Muscle of back (tissue), 3 donors: ENCODE measurements at regions not wholly inside any gene's neighbourhood (a gene's known extent, or its start where the extent isn't known, plus 50 kb on each side); places are given as distances from the start of the nearest gene placed in this dataset.
"Not testable (repeated sequence)": the region's sequence is repeated elsewhere in the genome, so short reads cannot be mapped to it uniquely, and the experiment has no call there.

Experiments used
- DNase-seq, 3 donors: peaks; one replicate each; pipeline versions ENCODE4 v3.0.0 to v3.0.0-alpha.2; 2013

GRCh38 chr4:67332627-67333026 is 212.7 kb downstream of the CENPC start:
- DNase-seq: no peak

GRCh38 chr4:67328393-67328792 is 216.9 kb downstream of the CENPC start:
- DNase-seq: no peak

GRCh38 chr4:67328018-67328278 is 217.4 kb downstream of the CENPC start:
- DNase-seq: no peak

- peak; percentile 51 to 67 (median 53) for DNase-seq
These were observed 217.9 kb downstream of the CENPC start for GRCh38 chr4:67327245-67328017.

DNA sequence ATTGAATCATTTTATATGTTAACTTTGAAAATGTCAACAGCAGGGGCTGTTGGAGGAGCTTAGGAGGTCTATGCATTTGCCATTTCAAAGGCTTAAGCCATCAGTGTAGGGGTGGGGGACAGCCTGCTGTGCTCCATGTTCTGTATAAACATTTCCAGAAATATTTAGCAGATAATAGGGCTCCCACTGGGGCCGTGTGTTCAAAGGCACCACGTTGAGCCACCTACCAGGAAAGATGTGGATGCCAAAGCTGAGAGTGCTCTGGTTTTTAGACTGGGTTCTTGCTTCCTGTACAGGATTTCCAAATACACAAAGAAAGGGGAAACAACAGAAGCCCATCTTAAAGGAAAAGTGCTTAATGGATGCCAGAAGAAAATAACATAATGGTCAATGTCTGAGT is 219.5 kb downstream of the CENPC start:
- DNase-seq: no peak

- no peak for DNase-seq
These were observed 224.7 kb downstream of the CENPC start for GRCh38 chr4:67320645-67321044.

DNA sequence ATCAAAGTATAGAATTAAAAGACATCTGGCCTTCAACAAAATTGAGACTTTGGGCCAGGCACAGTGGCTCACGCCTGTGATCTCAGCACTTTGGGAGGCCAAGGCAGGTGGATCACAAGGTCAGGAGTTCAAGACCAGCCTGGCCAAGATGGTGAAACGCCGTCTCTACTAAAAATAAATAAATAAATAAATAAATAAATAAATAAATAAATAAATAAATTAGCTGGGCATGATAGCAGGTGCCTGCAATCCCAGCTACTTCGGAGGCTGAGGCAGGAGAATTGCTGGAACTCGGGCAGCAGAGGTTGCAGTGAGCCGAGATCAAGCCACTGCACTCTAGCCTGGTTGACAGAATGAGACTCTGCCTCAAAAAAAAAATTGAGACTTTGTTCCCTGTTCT is 225.7 kb downstream of the CENPC start:
- not testable (repeated sequence) for DNase-seq

GRCh38 chr4:67300497-67301185 is 244.7 kb downstream of the CENPC start:
- DNase-seq: not testable (repeated sequence)

DNA sequence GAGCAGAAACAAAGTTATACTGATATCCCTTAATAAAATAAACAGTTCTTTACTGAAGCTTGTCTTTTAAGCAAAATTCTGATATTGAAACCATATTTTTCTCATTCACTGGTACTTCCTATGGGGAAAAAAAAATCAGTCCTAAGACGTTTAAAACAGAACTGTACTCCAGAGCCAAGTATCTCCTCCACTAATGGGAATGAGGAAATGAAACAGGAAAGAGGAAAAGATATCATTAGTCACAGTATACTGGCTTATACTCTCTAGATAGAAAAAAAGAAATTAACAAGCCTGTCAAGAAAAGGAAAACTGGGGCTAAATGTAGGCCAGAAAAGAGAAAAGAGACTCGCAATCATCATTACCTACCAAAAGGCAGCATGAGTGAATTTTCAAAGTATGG is 252.7 kb downstream of the CENPC start:
- peak in 1 of 3 donors; percentile 11 for DNase-seq

DNA sequence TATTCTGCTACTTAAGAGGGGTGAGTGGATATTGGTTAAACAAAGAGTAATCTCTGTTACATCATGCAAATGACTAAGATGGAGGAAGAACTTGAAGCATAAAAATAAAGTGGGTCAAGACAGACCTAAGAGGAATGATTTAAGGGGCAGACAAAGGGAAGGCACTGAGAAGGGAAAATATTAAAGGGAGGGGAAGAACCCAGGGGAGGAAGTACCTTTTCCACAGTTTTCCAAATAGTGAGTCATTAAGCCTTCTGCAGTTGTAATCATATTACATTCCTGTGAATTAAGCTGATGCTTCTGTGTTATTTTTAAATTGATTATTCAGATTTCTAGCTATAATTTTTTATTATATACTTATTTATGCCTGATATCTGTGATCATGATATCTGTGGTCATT is 253.3 kb downstream of the CENPC start:
- DNase-seq: no peak

DNA sequence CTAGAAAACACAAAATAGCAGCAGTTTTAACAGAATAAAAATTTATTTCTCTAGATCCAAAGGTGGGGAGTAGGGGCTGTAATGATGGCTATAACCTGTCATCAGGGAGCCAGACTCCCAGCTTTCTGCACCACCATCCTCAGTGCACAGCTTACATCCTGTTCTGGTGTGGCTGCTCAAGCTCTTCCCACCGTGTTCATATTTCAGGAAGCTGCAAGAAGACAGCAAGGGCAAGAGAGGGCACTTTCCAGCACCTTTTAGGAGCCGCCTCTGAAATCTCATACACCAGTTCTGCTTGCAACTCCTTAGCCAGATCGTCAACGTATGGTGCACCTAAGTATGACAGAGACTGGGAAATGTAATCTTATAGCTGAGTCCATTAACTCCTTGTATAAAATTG is 253.7 kb downstream of the CENPC start:
- DNase-seq: no peak

- peak in 1 of 3 donors; percentile 3 for DNase-seq
These were observed 256.3 kb downstream of the CENPC start for GRCh38 chr4:67288964-67289363.

DNA sequence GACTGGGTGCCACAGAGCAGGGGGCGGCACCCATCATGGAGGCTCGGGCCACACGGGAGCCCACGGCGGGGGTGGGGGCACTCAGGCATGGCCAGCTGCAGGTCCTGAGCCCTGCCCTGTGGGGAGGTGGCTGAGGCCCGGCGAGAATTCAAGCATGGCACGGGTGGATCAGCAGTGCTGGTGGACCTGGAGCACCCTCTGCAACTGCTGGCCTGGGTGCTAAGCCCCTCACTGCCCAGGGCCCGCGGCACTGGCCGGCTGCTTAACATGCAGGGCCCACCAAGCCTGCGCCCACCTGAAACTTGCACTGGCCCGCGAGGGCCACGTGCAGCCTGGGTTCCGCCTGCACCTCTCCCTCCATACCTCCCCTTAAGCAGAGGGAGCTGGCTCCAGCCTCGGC is 258.6 kb downstream of the CENPC start:
- no peak for DNase-seq

GRCh38 chr4:67282749-67283148 is 262.6 kb downstream of the CENPC start:
- no peak for DNase-seq

- no peak for DNase-seq
These were observed 270.0 kb downstream of the CENPC start for GRCh38 chr4:67275179-67275750.

DNA sequence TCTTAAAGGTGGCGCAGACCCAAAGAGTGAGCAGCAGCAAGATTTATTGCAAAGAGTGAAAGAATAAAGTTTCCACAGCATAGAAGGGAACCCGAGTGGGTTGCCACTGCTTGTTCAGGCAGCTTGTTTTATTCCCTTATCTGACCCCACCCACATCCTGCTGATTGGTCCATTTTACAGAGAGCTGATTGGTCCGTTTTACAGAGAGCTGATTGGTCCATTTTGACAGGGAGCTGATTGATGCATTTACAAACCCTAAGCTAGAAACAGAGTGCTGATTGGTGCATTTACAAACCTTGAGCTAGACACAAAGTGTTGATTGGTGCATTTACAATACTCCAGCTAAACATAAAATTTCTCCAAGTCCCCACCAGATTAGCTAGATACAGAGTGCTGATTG is 270.6 kb downstream of the CENPC start:
- not testable (repeated sequence) for DNase-seq

GRCh38 chr4:67273666-67274065 is 271.6 kb downstream of the CENPC start:
- no peak for DNase-seq

- DNase-seq: no peak
These were observed 283.3 kb downstream of the CENPC start for GRCh38 chr4:67261971-67262370.

GRCh38 chr4:67256388-67257043 is 288.8 kb downstream of the CENPC start:
- no peak for DNase-seq

DNA sequence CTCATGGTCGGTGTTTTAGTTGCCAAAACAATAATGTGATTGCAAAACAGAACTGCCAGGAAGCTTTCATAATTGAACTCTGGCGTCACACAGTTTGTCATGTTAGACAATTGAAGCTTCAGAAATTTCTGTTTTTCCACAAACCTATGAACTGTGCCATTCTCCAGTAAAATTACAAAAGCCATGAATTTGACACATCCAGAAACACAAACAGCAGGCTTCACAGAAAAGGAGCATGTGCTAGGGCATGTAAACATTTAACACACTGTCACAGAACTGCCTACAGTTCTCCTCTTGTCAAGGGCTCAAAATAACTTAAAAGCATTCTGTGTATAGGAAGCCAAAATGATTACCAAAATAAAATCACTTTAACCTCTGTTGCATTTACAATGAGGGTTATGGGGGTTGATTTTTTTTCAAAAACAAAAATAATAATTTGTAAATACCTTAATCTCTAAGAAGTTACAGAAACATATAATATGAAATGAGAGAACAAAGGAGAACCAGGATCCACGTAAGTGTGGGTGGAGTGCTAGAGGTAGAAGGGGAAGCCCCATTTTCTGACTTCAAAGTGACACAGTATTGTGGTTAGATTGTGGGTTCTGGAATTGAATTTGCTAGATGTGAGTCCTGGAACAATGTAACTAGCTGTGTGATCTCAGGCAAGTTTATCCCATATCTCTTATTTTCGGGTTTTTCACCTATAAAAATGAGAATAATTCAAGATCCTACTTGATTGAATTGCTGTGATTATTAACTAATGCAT is 295.0 kb downstream of the CENPC start:
- DNase-seq: no peak

DNA sequence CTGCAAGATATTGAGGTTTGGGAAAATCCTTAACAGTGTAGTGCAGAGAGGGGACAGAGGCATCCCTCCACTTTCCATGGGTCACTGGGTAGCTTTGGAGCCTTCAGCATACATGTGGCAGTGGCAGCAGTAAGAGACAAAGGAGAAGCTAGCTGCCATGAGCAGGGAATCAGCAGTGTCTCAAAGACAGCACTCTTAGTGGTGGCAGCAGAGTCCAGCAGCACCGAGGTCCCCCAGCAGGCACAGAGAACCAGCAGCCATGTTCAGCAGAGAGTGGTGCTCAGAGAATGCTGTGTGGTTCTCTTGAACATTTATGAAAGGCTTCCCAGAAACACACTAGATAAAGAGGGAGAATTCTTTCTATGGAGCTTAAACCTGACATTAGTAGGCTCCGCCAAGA is 308.5 kb downstream of the CENPC start:
- DNase-seq: no peak

DNA sequence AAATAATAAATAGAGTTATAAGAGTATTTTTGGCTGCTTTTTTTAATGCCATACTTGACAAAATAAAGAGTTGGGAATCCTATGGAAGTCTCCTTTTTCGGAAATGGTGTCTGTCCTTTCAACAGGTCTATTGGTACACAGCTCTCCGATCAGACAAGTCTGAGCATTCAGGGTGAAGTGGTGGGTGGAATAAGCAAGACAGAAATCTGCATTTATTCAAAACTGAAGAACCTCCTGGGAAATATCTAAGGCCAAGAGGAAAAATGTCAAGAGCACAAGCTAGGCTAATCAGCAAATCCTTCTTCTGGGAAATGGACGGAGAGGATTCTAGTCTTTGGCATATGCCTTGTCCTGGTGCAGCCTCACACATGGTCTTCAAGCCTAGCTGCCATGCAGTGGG is 309.0 kb downstream of the CENPC start:
- no peak for DNase-seq
